HG03439 (cell line): ENCODE measurements at regions not wholly inside any gene's neighbourhood (a gene's known extent, or its start where the extent isn't known, plus 50 kb on each side); places are given as distances from the start of the nearest gene placed in this dataset.

Experiments
- ATAC-seq: cut with Tn5 transposase; IDR thresholded peaks from one replicate; pipeline ENCODE4 v1.9.1; 2021; ENCODE audit warnings: mild to moderate bottlenecking, moderate library complexity; ENCODE audit not compliant: unreplicated experiment

- no peak for ATAC-seq
These were observed 550.7 kb downstream of the TYW1 start for GRCh38 chr7:67547183-67547907.

- ATAC-seq, result no peak
These were observed 552.5 kb downstream of the TYW1 start for GRCh38 chr7:67549126-67549525.

- ATAC-seq, result no peak
These were observed 554.3 kb downstream of the TYW1 start for GRCh38 chr7:67550801-67551436.

- no peak for ATAC-seq
These were observed 556.1 kb downstream of the TYW1 start for GRCh38 chr7:67552738-67553137.

- no peak for ATAC-seq
These were observed 556.7 kb downstream of the TYW1 start for GRCh38 chr7:67553378-67553777.

- ATAC-seq, result no peak
These were observed 558.4 kb downstream of the TYW1 start for GRCh38 chr7:67554986-67555385.

GRCh38 chr7:67564959-67565358, 568.3 kb downstream of the TYW1 start:
- no peak for ATAC-seq

- ATAC-seq, result no peak
These were observed 569.5 kb downstream of the TYW1 start for GRCh38 chr7:67566101-67566500.

GRCh38 chr7:67571026-67571545, 574.5 kb downstream of the TYW1 start:
- ATAC-seq, result no peak

GRCh38 chr7:67573639-67574038, 577.0 kb downstream of the TYW1 start:
- ATAC-seq, result no peak

- ATAC-seq, result no peak
These were observed 592.0 kb downstream of the TYW1 start for GRCh38 chr7:67588631-67589030.

- ATAC-seq, result no peak
These were observed 592.5 kb downstream of the TYW1 start for GRCh38 chr7:67589183-67589582.

GRCh38 chr7:67590649-67591048, 594.0 kb downstream of the TYW1 start:
- no peak for ATAC-seq

- no peak for ATAC-seq
These were observed 597.2 kb downstream of the TYW1 start for GRCh38 chr7:67593794-67594193.

- no peak for ATAC-seq
These were observed 599.0 kb downstream of the TYW1 start for GRCh38 chr7:67595431-67596180.

- no peak for ATAC-seq
These were observed 600.5 kb downstream of the TYW1 start for GRCh38 chr7:67597161-67597560.

- no peak for ATAC-seq
These were observed 601.8 kb downstream of the TYW1 start for GRCh38 chr7:67598469-67598868.

- ATAC-seq, result no peak
These were observed 602.9 kb downstream of the TYW1 start for GRCh38 chr7:67599331-67600062.

- no peak for ATAC-seq
These were observed 605.7 kb downstream of the TYW1 start for GRCh38 chr7:67602246-67602887.
